ENCODE measurements at regions not wholly inside any gene's neighbourhood (a gene's known extent, or its start where the extent isn't known, plus 50 kb on each side); places are given as distances from the start of the nearest gene placed in this dataset.

DNA sequence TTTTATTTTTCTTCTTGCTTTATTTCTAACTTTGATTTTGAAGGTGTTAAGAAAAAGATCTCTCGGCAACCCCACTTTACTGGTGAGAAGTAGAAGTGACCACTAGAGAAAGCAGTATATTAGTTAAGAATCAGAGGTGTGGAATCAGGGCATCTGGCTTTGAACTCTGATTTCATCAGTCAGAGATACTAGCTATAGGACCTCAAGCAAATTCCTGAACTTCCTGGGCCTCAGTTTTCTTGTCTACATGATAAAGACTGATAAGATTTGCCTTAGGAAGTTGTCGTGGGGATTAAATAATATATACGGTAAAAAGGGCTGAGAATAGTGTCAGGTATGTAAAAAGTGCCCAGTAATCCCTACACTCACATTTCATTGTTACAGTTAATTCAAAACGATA, 440.3 kb upstream of the CRIM1 start:
- no peaks in the 10 kb centered on the region for H3K27me3 ChIP-seq (replicated peaks in 2 of 5; ENCODE audit: control insufficient read depth in 4 of 5, insufficient read depth in 5 of 5, low read length in 4 of 5)
- no peak overlapping the region for H3K27ac ChIP-seq (ENCODE audit: insufficient read depth in 1 of 2, low read depth in 1 of 2, low read length in 2 of 2, poor library complexity in 1 of 2, severe bottlenecking in 2 of 2)
- no peak for DNase-seq
- no peaks in the 10 kb centered on the region for H3K9me3 ChIP-seq (ENCODE audit: control extremely low read depth in 1 of 5, control insufficient read depth in 4 of 5, insufficient read depth in 2 of 5, low read depth in 1 of 5, low read length in 4 of 5)
- ChIA-PET CTCF (no interaction called here), POLR2A (no interaction called here)
- H3K4me1 ChIP-seq (ENCODE audit: control extremely low read depth in 1 of 4, control insufficient read depth in 4 of 4, insufficient read depth in 4 of 4, low read length in 3 of 4): no peaks in the 10 kb centered on the region
- 100% methylated on average over 1 of the region's 4 CpGs for WGBS (ENCODE audit: insufficient coverage)
- H3K36me3 ChIP-seq (ENCODE audit: control insufficient read depth in 4 of 4, insufficient read depth in 4 of 4, low read length in 3 of 4): no peaks in the 10 kb centered on the region
- no peak overlapping the region for H3K4me3 ChIP-seq (ENCODE audit: control insufficient read depth in 1 of 7, extremely low read depth in 1 of 7, insufficient read depth in 4 of 7, low read depth in 2 of 7, low read length in 6 of 7)

DNA sequence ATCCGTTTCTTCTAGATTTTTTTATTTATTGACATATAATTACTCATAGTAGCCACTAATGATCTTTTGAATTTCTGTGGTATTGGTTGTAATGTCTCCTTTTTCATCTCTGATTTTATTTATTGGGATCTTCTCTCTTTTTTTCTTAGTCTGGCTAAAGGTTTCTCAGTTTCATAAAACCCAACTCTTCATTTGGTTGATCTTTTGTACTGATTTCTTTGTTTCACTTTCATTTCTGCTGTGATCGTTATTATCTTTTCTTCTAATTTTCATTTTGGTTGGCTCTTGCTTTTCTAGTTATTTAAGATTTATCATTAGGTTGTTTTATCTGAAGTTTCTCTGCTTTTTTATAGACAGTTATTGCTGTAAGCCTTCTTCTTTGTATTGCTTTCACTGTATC, 463.6 kb upstream of the CRIM1 start:
- Histone ChIP-seq H3K27ac (ENCODE audit: insufficient read depth in 1 of 2, low read depth in 1 of 2, low read length in 2 of 2, poor library complexity in 1 of 2, severe bottlenecking in 2 of 2) (no peak overlapping the region), H3K9me3 (ENCODE audit: control extremely low read depth in 1 of 5, control insufficient read depth in 4 of 5, insufficient read depth in 2 of 5, low read depth in 1 of 5, low read length in 4 of 5) (no peaks in the 10 kb centered on the region), H3K27me3 (replicated peaks in 2 of 5; ENCODE audit: control insufficient read depth in 4 of 5, insufficient read depth in 5 of 5, low read length in 4 of 5) (no peaks in the 10 kb centered on the region), H3K36me3 (ENCODE audit: control insufficient read depth in 4 of 4, insufficient read depth in 4 of 4, low read length in 3 of 4) (no peaks in the 10 kb centered on the region), H3K4me1 (ENCODE audit: control extremely low read depth in 1 of 4, control insufficient read depth in 4 of 4, insufficient read depth in 4 of 4, low read length in 3 of 4) (no peaks in the 10 kb centered on the region), H3K4me3 (ENCODE audit: control insufficient read depth in 1 of 7, extremely low read depth in 1 of 7, insufficient read depth in 4 of 7, low read depth in 2 of 7, low read length in 6 of 7) (no peak overlapping the region)
- no peak for DNase-seq
- POLR2A ChIA-PET: no interaction called here
- CTCF ChIA-PET: no interaction called here
- no CpG with 5 or more reads among the region's 2 CpGs for WGBS (ENCODE audit: insufficient coverage)

DNA sequence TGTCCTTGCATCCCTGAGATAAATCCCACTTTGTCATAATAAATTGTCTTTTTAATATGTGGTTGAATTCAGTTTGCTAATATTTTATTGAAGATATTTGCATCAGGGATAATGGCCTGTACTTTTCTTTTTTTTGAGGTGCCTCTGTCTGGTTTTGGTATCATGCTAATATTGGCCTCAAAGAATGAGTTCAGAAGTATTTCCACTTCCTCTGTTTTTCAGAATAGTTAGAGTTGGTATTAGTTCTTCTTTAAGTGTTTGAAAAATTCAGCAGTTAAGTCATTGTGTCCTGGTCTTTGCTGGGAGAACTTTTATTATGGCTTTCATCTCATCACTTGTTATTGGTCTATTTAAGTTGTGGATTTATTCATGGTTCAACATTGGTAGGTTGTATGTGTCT, 464.1 kb upstream of the CRIM1 start:
- H3K4me3 ChIP-seq (ENCODE audit: control insufficient read depth in 1 of 7, extremely low read depth in 1 of 7, insufficient read depth in 4 of 7, low read depth in 2 of 7, low read length in 6 of 7): no peak overlapping the region
- DNase-seq: no peak
- H3K4me1 ChIP-seq (ENCODE audit: control extremely low read depth in 1 of 4, control insufficient read depth in 4 of 4, insufficient read depth in 4 of 4, low read length in 3 of 4): no peaks in the 10 kb centered on the region
- ChIA-PET POLR2A (no interaction called here), CTCF (no interaction called here)
- no peaks in the 10 kb centered on the region for H3K36me3 ChIP-seq (ENCODE audit: control insufficient read depth in 4 of 4, insufficient read depth in 4 of 4, low read length in 3 of 4)
- no peaks in the 10 kb centered on the region for H3K27me3 ChIP-seq (replicated peaks in 2 of 5; ENCODE audit: control insufficient read depth in 4 of 5, insufficient read depth in 5 of 5, low read length in 4 of 5)
- H3K27ac ChIP-seq (ENCODE audit: insufficient read depth in 1 of 2, low read depth in 1 of 2, low read length in 2 of 2, poor library complexity in 1 of 2, severe bottlenecking in 2 of 2): no peak overlapping the region
- no peaks in the 10 kb centered on the region for H3K9me3 ChIP-seq (ENCODE audit: control extremely low read depth in 1 of 5, control insufficient read depth in 4 of 5, insufficient read depth in 2 of 5, low read depth in 1 of 5, low read length in 4 of 5)

DNA sequence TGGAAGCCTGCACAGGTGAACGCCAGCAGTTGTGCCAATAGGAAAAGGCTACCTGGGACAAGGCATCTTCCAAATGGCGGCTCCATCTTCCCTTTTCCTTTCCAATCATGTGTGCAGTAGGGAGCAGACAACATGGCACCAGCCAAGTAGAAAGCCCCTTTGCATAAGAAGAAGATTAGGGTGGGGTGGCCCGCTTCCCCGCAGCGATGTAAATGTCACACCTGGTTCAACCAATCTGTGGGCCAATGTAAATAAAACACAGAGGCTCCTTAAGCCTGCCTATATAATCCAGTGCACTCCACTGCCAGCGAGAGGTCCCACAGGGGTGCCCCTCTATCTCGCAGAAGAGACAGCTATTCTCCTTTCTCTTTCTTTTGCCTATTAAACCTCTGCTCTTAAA, 468.4 kb upstream of the CRIM1 start:
- Histone ChIP-seq H3K36me3 (ENCODE audit: control insufficient read depth in 4 of 4, insufficient read depth in 4 of 4, low read length in 3 of 4) (no peaks in the 10 kb centered on the region), H3K4me3 (ENCODE audit: control insufficient read depth in 1 of 7, extremely low read depth in 1 of 7, insufficient read depth in 4 of 7, low read depth in 2 of 7, low read length in 6 of 7) (no peak overlapping the region), H3K27me3 (replicated peaks in 2 of 5; ENCODE audit: control insufficient read depth in 4 of 5, insufficient read depth in 5 of 5, low read length in 4 of 5) (no peaks in the 10 kb centered on the region), H3K9me3 (ENCODE audit: control extremely low read depth in 1 of 5, control insufficient read depth in 4 of 5, insufficient read depth in 2 of 5, low read depth in 1 of 5, low read length in 4 of 5) (no peaks in the 10 kb centered on the region), H3K27ac (ENCODE audit: insufficient read depth in 1 of 2, low read depth in 1 of 2, low read length in 2 of 2, poor library complexity in 1 of 2, severe bottlenecking in 2 of 2) (no peak overlapping the region), H3K4me1 (ENCODE audit: control extremely low read depth in 1 of 4, control insufficient read depth in 4 of 4, insufficient read depth in 4 of 4, low read length in 3 of 4) (no peaks in the 10 kb centered on the region)
- CTCF ChIA-PET: no interaction called here
- POLR2A ChIA-PET: no interaction called here
- no peak for DNase-seq
- WGBS (ENCODE audit: insufficient coverage): 100% methylated on average over 3 of the region's 7 CpGs

DNA sequence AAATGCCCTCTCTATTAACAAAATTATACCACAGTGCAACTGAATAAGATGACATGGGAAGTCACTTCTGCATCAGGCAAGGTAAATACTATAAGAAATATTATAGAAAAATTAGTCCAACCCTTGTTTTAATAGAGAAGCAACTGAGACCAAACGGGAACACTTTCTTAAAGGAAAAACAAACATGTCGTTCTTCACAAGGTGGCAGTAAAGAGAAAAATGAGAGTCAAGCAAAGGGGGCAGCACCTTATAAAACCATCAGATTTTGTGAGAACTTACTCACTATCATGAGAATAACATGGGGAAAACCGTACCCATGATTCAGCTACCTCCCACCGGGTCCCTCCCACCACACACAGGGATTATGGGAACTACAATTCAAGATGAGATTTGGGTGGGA, 481.7 kb upstream of the CRIM1 start:
- Histone ChIP-seq H3K27me3 (replicated peaks in 2 of 5; ENCODE audit: control insufficient read depth in 4 of 5, insufficient read depth in 5 of 5, low read length in 4 of 5) (peaks cover 0 to 5% (median under 1%) of the 10 kb centered on the region in 5 experiments), H3K4me1 (ENCODE audit: control extremely low read depth in 1 of 4, control insufficient read depth in 4 of 4, insufficient read depth in 4 of 4, low read length in 3 of 4) (no peaks in the 10 kb centered on the region), H3K9me3 (ENCODE audit: control extremely low read depth in 1 of 5, control insufficient read depth in 4 of 5, insufficient read depth in 2 of 5, low read depth in 1 of 5, low read length in 4 of 5) (no peaks in the 10 kb centered on the region), H3K4me3 (ENCODE audit: control insufficient read depth in 1 of 7, extremely low read depth in 1 of 7, insufficient read depth in 4 of 7, low read depth in 2 of 7, low read length in 6 of 7) (no peak overlapping the region), H3K36me3 (ENCODE audit: control insufficient read depth in 4 of 4, insufficient read depth in 4 of 4, low read length in 3 of 4) (no peaks in the 10 kb centered on the region), H3K27ac (ENCODE audit: insufficient read depth in 1 of 2, low read depth in 1 of 2, low read length in 2 of 2, poor library complexity in 1 of 2, severe bottlenecking in 2 of 2) (no peak overlapping the region)
- CTCF ChIA-PET: no interaction called here
- peak in 2 of 3 donors; percentile 2 to 5 for DNase-seq
- 83% methylated on average over 3 of the region's 4 CpGs for WGBS (ENCODE audit: insufficient coverage)
- POLR2A ChIA-PET: no interaction called here

DNA sequence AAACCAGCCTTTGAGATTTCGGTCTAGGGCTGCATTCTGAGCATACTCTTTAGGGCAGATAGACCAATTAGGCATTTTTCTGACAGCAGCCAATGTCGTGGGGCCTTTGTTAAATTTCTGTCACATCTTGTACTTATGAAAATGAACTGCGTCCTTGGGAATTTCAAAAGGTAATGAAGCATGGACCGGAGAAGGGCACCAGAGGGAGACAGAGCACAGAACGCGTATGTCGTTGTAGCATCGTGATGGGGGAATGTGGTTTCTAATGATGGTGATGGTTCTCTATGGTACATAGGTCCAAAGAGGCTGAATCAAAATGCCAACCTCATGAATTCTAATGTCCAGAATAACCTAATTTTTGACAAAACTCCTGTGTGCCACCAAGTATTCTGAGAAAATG, 483.9 kb upstream of the CRIM1 start:
- H3K27me3 ChIP-seq (replicated peaks in 2 of 5; ENCODE audit: control insufficient read depth in 4 of 5, insufficient read depth in 5 of 5, low read length in 4 of 5): peaks cover 0 to 5% (median 2%) of the 10 kb centered on the region in 5 experiments
- H3K4me1 ChIP-seq (ENCODE audit: control extremely low read depth in 1 of 4, control insufficient read depth in 4 of 4, insufficient read depth in 4 of 4, low read length in 3 of 4): no peaks in the 10 kb centered on the region
- H3K4me3 ChIP-seq (ENCODE audit: control insufficient read depth in 1 of 7, extremely low read depth in 1 of 7, insufficient read depth in 4 of 7, low read depth in 2 of 7, low read length in 6 of 7): no peak overlapping the region
- ChIA-PET POLR2A (no interaction called here), CTCF (no interaction called here)
- no peaks in the 10 kb centered on the region for H3K36me3 ChIP-seq (ENCODE audit: control insufficient read depth in 4 of 4, insufficient read depth in 4 of 4, low read length in 3 of 4)
- H3K9me3 ChIP-seq (ENCODE audit: control extremely low read depth in 1 of 5, control insufficient read depth in 4 of 5, insufficient read depth in 2 of 5, low read depth in 1 of 5, low read length in 4 of 5): no peaks in the 10 kb centered on the region
- 94% methylated on average over 8 of the region's 8 CpGs for WGBS (ENCODE audit: insufficient coverage)
- no peak overlapping the region for H3K27ac ChIP-seq (ENCODE audit: insufficient read depth in 1 of 2, low read depth in 1 of 2, low read length in 2 of 2, poor library complexity in 1 of 2, severe bottlenecking in 2 of 2)
- no peak for DNase-seq

DNA sequence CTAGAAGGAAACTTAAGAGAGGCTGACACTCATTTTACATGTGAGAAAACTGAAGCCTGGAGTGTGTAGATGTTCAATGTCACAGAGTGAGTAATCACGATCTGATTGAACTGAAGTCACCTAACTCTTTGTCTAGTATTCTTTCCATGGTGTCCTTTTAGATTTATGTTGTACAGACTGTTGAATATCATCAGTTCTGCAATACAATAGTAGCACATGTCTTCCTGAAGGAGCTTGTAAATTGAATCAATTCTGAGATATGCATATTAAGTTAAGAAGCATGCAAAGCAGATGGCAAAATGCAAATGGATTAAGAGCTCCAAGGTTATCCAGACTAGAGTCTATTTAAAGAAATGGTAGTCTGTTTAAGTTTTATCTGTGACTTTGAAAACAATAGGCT, 484.9 kb upstream of the CRIM1 start:
- ChIA-PET CTCF (no interaction called here), POLR2A (no interaction called here)
- WGBS (ENCODE audit: insufficient coverage): no CpG with 5 or more reads among the region's 1 CpG

DNA sequence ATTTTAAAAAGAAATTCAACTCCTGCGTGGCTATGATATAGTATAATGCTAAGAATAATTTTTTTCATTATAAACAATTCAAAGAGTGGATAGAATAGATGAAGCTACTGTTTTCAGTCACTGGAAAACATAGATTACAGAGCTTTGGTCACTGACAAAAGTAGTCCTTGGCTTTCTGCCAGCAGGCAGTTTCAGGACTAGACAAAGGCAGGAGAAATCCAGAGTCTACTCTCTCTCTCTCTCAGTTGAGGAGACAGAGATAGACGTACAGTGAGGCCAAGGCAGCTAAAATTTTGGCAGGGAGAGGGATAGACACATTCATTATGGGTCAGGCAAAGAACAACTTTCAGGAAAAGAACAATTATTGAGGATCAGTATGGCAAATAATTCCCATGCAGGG, 491.4 kb upstream of the CRIM1 start:
- Histone ChIP-seq H3K27me3 (replicated peaks in 2 of 5; ENCODE audit: control insufficient read depth in 4 of 5, insufficient read depth in 5 of 5, low read length in 4 of 5) (peaks cover 0 to 6% (median 0%) of the 10 kb centered on the region in 5 experiments), H3K27ac (ENCODE audit: insufficient read depth in 1 of 2, low read depth in 1 of 2, low read length in 2 of 2, poor library complexity in 1 of 2, severe bottlenecking in 2 of 2) (no peak overlapping the region), H3K4me3 (ENCODE audit: control insufficient read depth in 1 of 7, extremely low read depth in 1 of 7, insufficient read depth in 4 of 7, low read depth in 2 of 7, low read length in 6 of 7) (no peak overlapping the region), H3K36me3 (ENCODE audit: control insufficient read depth in 4 of 4, insufficient read depth in 4 of 4, low read length in 3 of 4) (no peaks in the 10 kb centered on the region), H3K4me1 (ENCODE audit: control extremely low read depth in 1 of 4, control insufficient read depth in 4 of 4, insufficient read depth in 4 of 4, low read length in 3 of 4) (no peaks in the 10 kb centered on the region), H3K9me3 (ENCODE audit: control extremely low read depth in 1 of 5, control insufficient read depth in 4 of 5, insufficient read depth in 2 of 5, low read depth in 1 of 5, low read length in 4 of 5) (no peaks in the 10 kb centered on the region)
- ChIA-PET POLR2A (no interaction called here), CTCF (no interaction called here)
- DNase-seq: no peak
- WGBS (ENCODE audit: insufficient coverage): no CpG with 5 or more reads among the region's 2 CpGs

More for the DNA sequence above, 484.9 kb upstream of the CRIM1 start:
- Histone ChIP-seq H3K9me3 (ENCODE audit: control extremely low read depth in 1 of 5, control insufficient read depth in 4 of 5, insufficient read depth in 2 of 5, low read depth in 1 of 5, low read length in 4 of 5) (no peaks in the 10 kb centered on the region), H3K4me1 (ENCODE audit: control extremely low read depth in 1 of 4, control insufficient read depth in 4 of 4, insufficient read depth in 4 of 4, low read length in 3 of 4) (no peaks in the 10 kb centered on the region), H3K4me3 (ENCODE audit: control insufficient read depth in 1 of 7, extremely low read depth in 1 of 7, insufficient read depth in 4 of 7, low read depth in 2 of 7, low read length in 6 of 7) (no peak overlapping the region), H3K27me3 (replicated peaks in 2 of 5; ENCODE audit: control insufficient read depth in 4 of 5, insufficient read depth in 5 of 5, low read length in 4 of 5) (peaks cover 0 to 5% (median 2%) of the 10 kb centered on the region in 5 experiments), H3K27ac (ENCODE audit: insufficient read depth in 1 of 2, low read depth in 1 of 2, low read length in 2 of 2, poor library complexity in 1 of 2, severe bottlenecking in 2 of 2) (no peak overlapping the region), H3K36me3 (ENCODE audit: control insufficient read depth in 4 of 4, insufficient read depth in 4 of 4, low read length in 3 of 4) (no peaks in the 10 kb centered on the region)
- DNase-seq: no peak

Data from common myeloid progenitor, CD34-positive (primary cell).